ENCODE measurements at regions not wholly inside any gene's neighbourhood (a gene's known extent, or its start where the extent isn't known, plus 50 kb on each side); places are given as distances from the start of the nearest gene placed in this dataset.
A peak's percentile ranks its signal among the peaks of the same experiment; 100 is the strongest.

GRCh38 chr11:110908401-110909105 lies 196.3 kb upstream of the ARHGAP20 start:
- peaks cover 0 to 9% of the 10 kb centered on the region in 2 donors for H3K4me1 ChIP-seq
- TF ChIP-seq CTCF (IDR thresholded peaks at IDR 0.05) = no peak
- intact Hi-C loops (cut with DNase I) = no loop called here
- H3K27me3 ChIP-seq = no peaks in the 10 kb centered on the region
- DNase-seq (no peak), ATAC-seq (peak; percentile 75)
- no peak overlapping the region for H3K27ac ChIP-seq
- H3K4me3 ChIP-seq = no peak overlapping the region
- no peaks in the 10 kb centered on the region for H3K9me3 ChIP-seq
- H3K36me3 ChIP-seq = no peaks in the 10 kb centered on the region

- Histone ChIP-seq H3K27me3 (no peaks in the 10 kb centered on the region), H3K27ac (no peak overlapping the region), H3K4me1 (peaks cover 0 to 9% of the 10 kb centered on the region in 2 donors), H3K4me3 (no peak overlapping the region), H3K36me3 (no peaks in the 10 kb centered on the region), H3K9me3 (no peaks in the 10 kb centered on the region)
- no peak for TF ChIP-seq CTCF (IDR thresholded peaks at IDR 0.05)
- ATAC-seq (peak; percentile 78), DNase-seq (peak in 1 of 4 donors; percentile 60)
- intact Hi-C loops (cut with DNase I) = no loop called here
Observed at GRCh38 chr11:110907629-110908028, 195.4 kb upstream of the ARHGAP20 start.

GRCh38 chr11:110903830-110904229 lies 191.6 kb upstream of the ARHGAP20 start:
- no peaks in the 10 kb centered on the region for H3K36me3 ChIP-seq
- no peaks in the 10 kb centered on the region for H3K9me3 ChIP-seq
- H3K4me1 ChIP-seq = peaks cover 0 to 9% of the 10 kb centered on the region in 2 donors
- H3K27ac ChIP-seq = no peak overlapping the region
- DNase-seq (no peak), ATAC-seq (no peak)
- intact Hi-C loops (cut with DNase I) = no loop called here
- no peaks in the 10 kb centered on the region for H3K27me3 ChIP-seq
- no peak for TF ChIP-seq CTCF (IDR thresholded peaks at IDR 0.05)
- H3K4me3 ChIP-seq = no peak overlapping the region

GRCh38 chr11:110903378-110903777 lies 191.1 kb upstream of the ARHGAP20 start:
- no peak for TF ChIP-seq CTCF (IDR thresholded peaks at IDR 0.05)
- no peak for ATAC-seq
- no peak for DNase-seq
- no peaks in the 10 kb centered on the region for H3K27me3 ChIP-seq
- H3K27ac ChIP-seq = no peak overlapping the region
- intact Hi-C loops (cut with DNase I) = no loop called here
- H3K9me3 ChIP-seq = no peaks in the 10 kb centered on the region
- peaks cover 0 to 8% of the 10 kb centered on the region in 2 donors for H3K4me1 ChIP-seq
- no peak overlapping the region for H3K4me3 ChIP-seq
- no peaks in the 10 kb centered on the region for H3K36me3 ChIP-seq

- no peak for TF ChIP-seq CTCF (IDR thresholded peaks at IDR 0.05)
- intact Hi-C loops (cut with DNase I) = no loop called here
- ATAC-seq = no peak
Observed at GRCh38 chr11:110901441-110901840, 189.2 kb upstream of the ARHGAP20 start.

More at GRCh38 chr11:110901441-110901840, 189.2 kb upstream of the ARHGAP20 start:
- Histone ChIP-seq H3K9me3 (no peaks in the 10 kb centered on the region), H3K27ac (no peak overlapping the region), H3K36me3 (no peaks in the 10 kb centered on the region), H3K27me3 (no peaks in the 10 kb centered on the region), H3K4me1 (no peaks in the 10 kb centered on the region), H3K4me3 (no peak overlapping the region)
- no peak for DNase-seq
